Activated effector memory CD4-positive, alpha-beta T cell treated with anti-CD3 and anti-CD28 coated beads, Interleukin-2, amount 50 U/mL, for 16 hours (primary cell): ENCODE measurements at regions not wholly inside any gene's neighbourhood (a gene's known extent, or its start where the extent isn't known, plus 50 kb on each side); places are given as distances from the start of the nearest gene placed in this dataset.
"Not testable (repeated sequence)": the region's sequence is repeated elsewhere in the genome, so short reads cannot be mapped to it uniquely, and the experiment has no call there.

Experiments used
- DNase-seq: peaks from one replicate; pipeline ENCODE4 v3.0.0-alpha.2; 2020

GRCh38 chrX:76509775-76510174 lies 82.3 kb downstream of the MAGEE1 start:
- no peak for DNase-seq

- DNase-seq: no peak
Observed at GRCh38 chrX:76517544-76517943, 90.0 kb downstream of the MAGEE1 start.

- DNase-seq: no peak
Observed at GRCh38 chrX:76520273-76521054, 93.0 kb downstream of the MAGEE1 start.

GRCh38 chrX:76535675-76536074 lies 108.2 kb downstream of the MAGEE1 start:
- DNase-seq: not testable (repeated sequence)

GRCh38 chrX:76538860-76539259 lies 111.3 kb downstream of the MAGEE1 start:
- no peak for DNase-seq

GRCh38 chrX:76543381-76543780 lies 115.9 kb downstream of the MAGEE1 start:
- not testable (repeated sequence) for DNase-seq

- DNase-seq: no peak
Observed at GRCh38 chrX:76550016-76550415, 122.5 kb downstream of the MAGEE1 start.

- DNase-seq: no peak
Observed at GRCh38 chrX:76555269-76555668, 127.8 kb downstream of the MAGEE1 start.

- peak; percentile 61 for DNase-seq
Observed at GRCh38 chrX:76555816-76556215, 128.3 kb downstream of the MAGEE1 start.

GRCh38 chrX:76564842-76565241 lies 137.3 kb downstream of the MAGEE1 start:
- DNase-seq: not testable (repeated sequence)

- no peak for DNase-seq
Observed at GRCh38 chrX:76605390-76605789, 177.9 kb downstream of the MAGEE1 start.

- DNase-seq: no peak
Observed at GRCh38 chrX:76617020-76617419, 189.5 kb downstream of the MAGEE1 start.

- DNase-seq: no peak
Observed at GRCh38 chrX:76643590-76643989, 216.1 kb downstream of the MAGEE1 start.

GRCh38 chrX:76651369-76651768 lies 223.9 kb downstream of the MAGEE1 start:
- DNase-seq: not testable (repeated sequence)

GRCh38 chrX:76657499-76657898 lies 230.0 kb downstream of the MAGEE1 start:
- DNase-seq: no peak
